ENCODE measurements at regions not wholly inside any gene's neighbourhood (a gene's known extent, or its start where the extent isn't known, plus 50 kb on each side); places are given as distances from the start of the nearest gene placed in this dataset.

DNA sequence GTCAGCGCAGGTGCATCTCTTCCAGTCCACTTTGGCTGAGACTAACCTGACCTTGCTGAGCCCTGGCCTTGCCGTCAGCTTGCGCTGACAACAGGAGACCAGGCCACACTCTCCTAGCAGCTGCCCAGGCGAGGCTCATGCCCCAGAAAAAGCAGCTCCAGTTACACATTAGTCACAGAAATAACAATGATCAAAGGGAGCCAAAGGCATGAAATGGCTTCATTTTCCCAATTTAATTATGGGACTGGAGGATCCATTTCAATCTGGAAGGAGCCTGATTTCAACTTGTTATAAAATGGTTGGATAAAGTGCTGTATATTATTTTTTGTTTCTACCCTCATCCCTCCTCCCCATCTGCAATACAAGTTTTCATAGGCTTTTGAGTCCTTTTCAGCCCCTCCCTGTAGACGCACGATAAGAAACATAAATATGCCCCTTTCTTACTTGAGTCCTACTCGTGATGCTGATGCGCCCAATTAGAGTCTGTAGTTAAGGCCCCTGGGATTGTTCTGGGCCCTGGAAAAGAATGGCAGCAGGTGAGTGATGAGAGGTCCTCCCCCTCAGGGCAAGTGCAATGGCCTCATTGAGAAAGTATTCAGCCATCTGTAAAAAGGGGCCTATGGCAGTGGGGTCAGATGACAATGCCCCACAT lies 376.0 kb downstream of the C12orf75 start:
- DNase-seq (ENCODE audit: low read depth) = peak; percentile 80

DNA sequence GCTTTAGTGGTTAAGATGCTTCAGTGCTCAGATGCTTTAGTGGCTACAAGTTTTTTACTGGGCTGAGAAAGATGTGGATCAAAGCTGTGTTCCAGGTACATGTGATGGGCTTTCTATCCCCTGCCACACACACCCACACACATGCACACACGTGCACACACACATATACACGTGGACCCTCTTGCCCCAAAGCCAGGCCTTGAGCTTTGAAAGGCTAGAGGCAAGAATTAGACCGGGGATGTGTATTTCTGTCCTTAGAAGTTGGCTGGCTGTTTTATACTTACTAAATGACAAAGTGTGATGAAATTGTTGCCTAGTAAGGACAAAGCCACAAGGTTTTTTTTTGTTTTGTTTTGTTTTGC lies 376.5 kb downstream of the C12orf75 start:
- no peak for DNase-seq (ENCODE audit: low read depth)

DNA sequence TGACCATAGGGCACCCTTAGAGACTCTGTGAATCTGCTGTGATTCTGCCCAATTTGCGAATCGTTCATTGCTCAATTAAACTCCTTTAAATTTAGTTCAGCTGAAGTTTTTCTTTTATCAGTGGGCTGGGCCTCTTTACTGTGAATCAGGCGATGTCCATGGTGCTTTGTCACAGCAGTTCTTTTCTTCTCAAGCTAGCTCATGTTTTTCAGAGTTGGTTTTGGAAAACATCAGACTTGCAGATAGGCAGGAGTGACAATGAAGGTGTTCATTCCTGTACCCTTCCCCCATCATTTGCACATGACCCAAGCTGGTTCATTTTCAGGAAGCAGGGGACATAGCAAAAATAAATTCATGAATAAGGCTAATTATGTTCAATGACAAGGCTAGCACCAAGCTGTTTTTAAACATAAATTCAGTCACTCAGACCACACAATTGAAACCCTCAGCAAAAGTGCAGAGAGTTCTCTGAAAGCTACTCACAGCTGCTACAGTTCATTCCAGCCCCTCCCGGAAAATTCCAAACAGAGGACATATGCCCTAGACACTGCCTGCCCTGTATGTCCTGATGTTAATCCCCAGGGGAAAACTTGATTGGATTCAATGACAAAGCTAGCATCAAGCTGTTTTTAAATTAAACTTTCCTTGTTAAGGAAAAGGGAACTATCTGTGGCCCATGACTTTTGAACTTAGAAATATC lies 383.3 kb downstream of the C12orf75 start:
- peak; percentile 21 for DNase-seq (ENCODE audit: low read depth)

DNA sequence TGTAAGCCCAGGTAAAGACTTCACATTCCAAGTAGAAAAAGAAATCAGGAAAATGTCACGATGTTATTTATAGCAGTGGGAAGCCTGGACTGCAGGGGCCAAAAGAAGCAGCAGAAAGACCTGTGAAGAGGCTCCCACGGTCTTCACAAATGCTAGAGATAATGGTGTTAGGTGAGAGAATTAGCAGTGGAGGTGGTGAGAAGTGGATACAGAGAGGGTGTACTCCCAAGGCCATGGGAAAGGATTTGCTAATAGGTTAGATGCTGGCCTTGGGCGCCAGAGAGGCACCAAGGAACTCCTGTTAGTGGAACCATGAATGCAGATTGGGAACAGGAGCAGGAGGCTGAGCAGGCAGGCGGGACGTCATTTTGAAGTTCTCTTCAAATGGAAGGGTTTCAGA lies 386.1 kb downstream of the C12orf75 start:
- DNase-seq (ENCODE audit: low read depth) = no peak

DNA sequence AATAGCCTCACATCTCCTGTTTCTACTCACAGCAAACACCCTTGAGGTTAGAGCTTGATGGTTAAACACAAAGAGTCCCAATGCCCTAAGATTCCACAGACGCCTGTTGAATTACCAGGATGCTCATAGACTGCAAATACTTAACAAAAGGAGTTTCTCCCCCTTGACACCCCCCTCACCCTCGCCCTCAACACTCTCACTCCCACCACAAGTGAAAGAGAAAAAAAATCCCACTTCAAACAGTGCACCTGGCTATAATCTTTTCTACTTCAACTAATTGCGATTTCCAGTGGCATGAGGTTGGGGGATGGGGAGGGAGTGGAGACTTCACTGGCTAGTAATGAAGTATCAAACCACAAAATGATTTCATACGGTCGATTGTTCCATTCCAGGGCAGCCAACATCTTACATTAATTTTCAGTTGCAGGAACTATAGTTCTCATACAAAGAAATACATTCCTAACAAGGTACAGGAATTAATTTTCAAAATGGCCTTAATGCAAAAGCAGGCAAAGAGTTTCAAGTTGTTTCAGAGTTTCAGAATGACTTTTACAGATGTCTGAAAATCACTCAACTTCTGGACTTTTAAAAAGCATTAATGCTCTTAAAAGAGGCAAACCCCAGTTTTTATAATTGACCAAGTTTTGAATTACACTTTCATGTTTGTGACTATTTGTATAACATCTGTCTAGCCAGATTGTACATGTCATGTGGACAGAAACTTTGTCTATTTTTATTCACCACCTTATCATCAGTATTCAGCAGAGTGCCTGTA lies 390.7 kb downstream of the C12orf75 start:
- DNase-seq (ENCODE audit: low read depth) = peak; percentile 32

DNA sequence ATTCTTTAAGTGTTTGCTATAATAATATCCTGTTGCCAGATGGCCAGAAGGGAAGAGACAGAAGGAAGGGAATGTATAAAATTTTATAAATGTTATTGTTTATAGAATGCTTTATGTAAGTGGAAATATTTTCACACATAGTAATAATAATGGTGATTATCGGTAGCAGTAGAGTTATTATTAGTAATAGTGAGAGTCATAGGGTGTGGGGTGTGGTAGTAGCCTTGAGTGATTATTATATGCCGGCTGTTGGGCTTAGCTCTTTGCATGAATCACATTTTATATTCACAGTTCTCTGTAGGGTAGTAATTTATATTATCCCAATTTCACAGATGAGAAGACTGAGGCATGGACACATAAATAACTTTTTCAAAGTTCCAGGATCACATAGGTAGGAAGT lies 391.4 kb downstream of the C12orf75 start:
- DNase-seq (ENCODE audit: low read depth) = no peak

DNA sequence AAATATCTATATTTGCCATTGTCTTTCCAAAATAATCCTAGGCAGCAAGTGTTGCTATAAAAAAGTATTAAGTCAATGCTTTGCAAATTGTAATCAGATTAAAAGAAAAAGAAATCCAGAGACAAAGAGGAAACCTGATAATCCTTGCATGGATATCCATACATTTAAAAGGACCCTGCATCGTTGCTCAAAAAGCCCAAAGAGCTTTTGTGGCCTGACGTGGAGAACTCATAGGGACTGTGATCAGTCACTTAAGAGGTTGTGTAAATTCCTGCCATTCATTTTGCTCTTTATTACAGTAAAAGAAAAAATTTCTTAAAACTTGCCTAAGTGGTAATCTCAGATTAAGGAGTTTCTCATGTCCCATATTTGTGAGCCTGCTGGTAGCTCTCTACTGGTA lies 392.6 kb downstream of the C12orf75 start:
- DNase-seq (ENCODE audit: low read depth) = no peak

DNA sequence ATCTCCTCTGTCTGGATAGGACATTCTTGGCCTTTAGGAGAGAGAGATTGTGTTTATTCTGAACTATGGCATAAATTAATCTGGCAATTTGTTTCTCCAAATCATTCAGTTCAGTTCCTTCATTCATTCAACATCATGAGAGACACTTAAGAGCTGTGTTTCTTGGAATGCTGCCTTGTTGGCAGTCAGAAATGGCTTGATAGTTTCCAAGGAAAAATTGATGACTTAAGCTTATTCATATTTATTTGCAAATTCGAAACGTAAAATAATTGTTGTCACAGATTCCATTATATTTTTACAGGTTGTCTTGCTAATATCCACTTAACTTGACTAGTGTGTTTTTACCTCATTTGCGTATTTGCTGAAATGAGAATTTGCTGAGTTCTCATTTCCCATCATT lies 393.0 kb downstream of the C12orf75 start:
- DNase-seq (ENCODE audit: low read depth) = no peak

DNA sequence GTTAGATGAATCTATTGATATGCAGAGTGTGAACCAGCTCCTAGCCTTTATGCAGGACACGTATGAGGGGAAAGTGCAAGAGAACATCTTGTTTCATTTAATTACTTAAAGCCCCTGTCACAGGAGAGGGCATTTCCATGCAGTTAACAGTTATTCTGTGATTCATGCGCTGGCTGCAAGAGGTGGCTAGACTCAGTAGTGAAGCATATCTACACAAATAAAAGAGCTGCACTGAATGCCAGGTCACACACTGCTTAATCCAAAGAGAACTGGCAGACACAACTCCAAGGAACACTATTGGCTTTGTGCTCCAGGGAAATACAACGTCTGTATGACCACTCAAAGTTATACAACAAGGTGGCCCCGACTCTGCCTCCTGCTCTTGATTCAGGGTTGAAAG lies 394.1 kb downstream of the C12orf75 start:
- DNase-seq (ENCODE audit: low read depth) = no peak

DNA sequence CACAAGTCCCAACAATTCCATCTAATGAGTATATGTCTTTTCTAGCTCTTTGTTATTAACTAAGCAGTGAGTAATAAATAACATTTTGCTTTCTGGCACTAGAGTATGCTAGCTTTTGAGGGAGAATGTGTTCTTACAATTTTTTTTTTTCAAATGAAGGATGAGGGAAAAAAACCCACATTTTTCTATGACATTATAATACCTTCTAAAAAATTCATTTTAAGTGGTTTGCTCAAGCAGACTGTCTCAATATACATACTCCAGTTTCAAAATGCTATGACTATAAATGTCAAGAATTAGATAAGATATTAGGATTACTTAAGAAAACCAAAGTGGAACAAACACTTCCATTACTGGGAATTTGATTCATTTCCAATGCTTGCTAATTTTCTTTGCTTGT lies 394.6 kb downstream of the C12orf75 start:
- DNase-seq (ENCODE audit: low read depth) = peak; percentile 30

DNA sequence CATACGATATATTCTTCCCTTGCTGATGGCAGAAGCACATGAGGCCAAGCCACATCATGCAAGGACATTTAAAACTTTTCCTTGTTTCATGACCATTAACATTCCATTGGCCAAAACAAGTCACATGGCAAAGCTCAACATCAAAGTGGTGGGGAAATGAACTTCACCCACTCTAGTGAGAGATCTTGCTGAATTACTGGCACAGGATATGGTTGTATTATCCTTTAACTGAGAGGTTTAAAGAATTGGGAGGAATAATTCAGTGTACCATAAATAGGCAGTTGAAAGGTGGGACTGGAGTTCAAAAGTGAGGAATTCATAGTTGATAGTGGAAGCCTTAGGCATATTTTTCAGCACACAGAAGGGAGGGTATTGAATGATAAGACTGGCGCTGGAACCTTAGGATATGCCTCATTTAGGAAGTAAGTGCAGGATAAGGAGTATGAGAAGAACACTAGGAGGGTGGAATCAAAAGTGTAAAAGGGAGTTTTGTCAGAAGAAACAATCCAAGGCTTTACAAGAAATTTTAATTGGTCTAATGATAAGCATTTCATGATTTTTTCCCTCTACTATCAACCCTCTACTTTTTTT lies 398.8 kb downstream of the C12orf75 start:
- DNase-seq (ENCODE audit: low read depth) = no peak

DNA sequence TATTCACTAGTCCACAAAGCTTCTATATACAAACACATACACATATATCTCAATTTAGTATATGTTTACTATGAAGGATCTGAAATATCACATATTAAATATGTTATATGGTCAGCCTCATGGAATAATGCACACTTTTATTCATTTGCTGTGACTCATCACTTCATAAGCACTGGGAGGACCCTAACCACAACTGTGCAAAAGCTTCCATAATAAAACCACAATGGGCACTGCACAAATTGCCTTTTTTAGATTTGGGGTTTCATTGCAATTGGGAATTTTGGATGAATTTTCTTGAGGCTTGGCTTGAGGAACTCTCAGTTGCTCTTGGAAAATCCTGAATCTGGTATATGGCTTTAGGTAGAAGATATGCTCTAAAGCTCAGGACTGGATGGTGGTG lies 399.4 kb downstream of the C12orf75 start:
- no peak for DNase-seq (ENCODE audit: low read depth)

DNA sequence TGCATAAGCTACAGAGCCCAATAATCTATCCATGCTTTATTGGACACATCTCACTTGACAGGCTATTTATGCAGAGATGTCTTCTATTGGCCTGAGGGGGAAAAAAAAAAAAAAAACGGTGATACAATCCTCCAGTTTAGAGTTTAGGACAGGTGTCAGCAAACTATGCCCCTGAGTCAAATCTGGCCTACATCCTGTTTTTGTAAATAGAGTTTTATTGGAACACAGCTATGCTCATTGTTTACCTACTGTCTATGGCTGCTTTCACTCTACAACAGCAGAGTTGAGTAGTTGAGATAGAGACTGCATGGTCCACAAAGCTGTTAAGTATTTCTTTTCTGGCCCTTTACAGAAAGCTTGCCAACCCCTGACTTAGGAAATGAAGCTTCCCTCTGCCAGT lies 403.1 kb downstream of the C12orf75 start:
- DNase-seq (ENCODE audit: low read depth) = no peak

DNA sequence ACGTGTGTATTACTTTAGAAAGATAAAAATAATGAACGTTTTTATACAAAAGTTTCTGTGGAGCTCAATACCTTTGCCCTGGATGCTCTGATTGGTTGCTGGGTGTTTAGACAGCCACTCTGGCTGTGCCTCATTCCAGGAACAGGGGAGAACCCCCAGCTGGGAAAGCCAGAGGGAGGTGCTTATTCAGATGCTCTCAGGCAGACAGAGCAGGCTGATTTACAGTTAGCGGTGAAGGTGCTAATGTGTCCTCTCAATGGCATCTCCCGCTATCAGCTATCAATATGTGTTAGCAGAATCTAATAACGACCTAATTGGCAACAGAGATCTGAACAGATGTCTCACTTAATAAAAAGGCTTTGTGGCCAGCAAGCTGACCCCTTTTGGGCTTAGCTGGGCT lies 402.3 kb downstream of the NUAK1 start:
- DNase-seq (ENCODE audit: low read depth) = no peak

DNA sequence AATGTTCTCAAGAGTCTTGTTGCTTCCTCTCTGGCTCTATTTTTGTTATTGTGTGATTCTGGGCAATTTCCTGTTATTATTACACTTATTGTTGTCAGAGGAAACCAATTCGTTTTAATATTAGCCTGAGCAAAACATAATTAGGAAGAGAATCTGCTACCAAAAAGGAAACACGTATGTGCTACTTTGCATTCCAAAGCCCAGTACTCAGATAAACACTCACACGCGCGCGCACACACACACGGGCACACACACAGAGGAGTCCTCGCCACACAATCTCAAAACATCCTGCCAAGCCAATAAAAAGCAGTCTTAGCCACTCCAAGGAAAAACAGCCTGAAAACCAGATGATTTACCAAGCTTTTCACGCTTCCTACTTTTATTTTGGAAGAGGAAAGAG lies 400.7 kb downstream of the NUAK1 start:
- peak; percentile 85 for DNase-seq (ENCODE audit: low read depth)

DNA sequence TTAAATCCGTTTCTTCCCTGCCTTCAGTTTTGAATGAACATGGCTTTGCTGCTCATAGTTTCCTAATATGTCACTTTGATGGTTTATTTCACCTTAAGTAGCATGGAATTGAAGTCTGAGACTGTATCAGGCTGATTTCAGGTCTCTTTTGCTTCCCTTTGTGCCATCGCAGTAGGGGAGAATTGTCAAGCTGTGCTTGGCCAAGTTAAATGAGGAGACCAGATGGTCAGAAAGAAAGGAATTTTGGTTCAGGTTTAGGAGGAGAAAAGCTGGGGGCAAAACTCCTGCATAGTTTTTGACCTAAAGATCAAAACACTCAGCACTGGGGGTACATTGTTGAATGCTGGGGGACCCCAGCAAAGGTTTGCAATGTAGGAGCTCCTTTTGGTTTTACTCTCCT lies 398.4 kb downstream of the NUAK1 start:
- DNase-seq (ENCODE audit: low read depth) = no peak

DNA sequence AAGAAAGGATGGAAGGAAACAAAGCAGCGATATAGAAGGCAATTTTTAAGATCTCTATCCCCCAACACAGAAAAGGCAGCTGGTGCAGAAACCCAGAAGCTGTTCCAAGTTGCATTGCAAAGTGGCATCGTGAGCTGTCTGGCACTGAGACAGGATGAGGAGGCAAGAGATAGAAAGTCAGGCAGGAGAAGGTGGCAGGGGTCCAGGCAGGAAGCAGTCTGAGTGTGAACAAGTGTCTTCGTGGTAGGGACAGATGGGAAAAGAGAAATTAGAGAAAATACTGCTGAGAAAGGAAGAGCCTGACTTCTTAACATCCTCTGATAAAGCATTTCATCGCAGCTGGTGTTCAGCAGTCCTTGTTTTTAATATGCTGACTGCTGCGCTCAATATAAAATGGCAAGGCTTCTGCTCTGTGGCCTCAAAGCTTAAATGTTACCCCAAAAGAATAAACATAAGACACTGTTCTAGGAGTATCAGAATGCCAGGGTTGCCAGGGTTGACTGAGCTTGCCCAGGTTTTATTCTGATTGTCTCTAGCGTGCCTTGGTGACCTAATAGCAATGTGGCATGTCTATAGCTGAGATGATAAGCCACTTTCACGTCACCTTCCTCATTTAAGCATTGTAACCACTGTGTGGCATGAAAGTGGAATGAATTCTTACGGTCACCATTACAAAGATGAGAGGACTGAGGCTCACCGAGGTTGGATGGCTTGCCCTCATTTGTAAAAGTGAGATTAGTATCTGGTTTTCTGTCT lies 397.6 kb downstream of the NUAK1 start:
- peak; percentile 80 for DNase-seq (ENCODE audit: low read depth)

DNA sequence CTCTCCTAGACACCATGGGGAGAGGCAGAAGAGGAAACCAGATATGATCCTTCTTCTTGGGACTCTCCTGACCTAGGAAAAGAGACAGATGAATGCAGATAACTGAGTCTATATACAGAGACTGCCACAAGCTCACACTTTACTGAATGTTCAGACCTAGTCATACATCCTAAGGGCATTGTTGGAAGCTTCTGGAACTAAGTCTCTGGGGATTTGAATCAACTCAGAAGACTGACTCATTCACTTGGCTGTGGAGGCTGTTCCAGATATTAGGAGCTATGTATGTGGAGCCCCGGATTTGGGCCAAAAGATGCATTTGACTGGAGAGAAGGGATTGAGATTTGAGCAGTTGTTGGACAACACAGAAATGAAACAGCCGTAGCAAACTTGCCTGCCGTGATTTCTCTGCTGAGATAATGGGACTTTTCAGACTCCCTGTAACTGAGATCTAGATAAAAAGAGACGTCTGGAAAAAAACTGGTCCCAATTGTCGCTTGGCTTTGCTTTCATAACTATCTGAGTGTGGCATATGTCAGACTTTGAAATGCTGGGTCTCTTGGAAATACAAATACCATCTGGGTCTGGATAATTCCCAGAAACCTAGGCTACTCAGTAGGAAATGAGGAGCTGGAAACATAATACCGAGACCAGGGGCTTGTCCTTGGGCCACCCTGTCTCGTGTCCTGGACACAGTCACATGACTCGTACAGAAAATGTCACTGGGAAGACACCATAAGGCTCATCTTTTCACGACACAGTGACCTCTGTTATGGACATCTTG lies 396.8 kb downstream of the NUAK1 start:
- DNase-seq (ENCODE audit: low read depth) = peak; percentile 97

DNA sequence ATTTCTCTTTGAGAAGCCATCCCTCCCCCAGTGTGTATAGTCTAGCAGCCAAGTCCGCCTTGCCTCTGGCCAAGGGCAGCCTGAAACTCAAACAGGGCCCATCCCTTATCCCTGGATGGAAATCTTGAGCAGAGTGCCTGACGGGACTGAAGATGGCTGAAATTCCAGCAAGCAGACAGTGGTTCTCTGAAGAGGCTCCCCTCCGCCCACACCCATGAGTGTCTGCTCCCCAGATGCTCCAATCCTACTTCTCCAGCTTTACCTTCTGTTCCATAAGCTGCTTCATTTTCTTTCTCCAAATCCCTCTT lies 396.2 kb downstream of the NUAK1 start:
- no peak for DNase-seq (ENCODE audit: low read depth)

DNA sequence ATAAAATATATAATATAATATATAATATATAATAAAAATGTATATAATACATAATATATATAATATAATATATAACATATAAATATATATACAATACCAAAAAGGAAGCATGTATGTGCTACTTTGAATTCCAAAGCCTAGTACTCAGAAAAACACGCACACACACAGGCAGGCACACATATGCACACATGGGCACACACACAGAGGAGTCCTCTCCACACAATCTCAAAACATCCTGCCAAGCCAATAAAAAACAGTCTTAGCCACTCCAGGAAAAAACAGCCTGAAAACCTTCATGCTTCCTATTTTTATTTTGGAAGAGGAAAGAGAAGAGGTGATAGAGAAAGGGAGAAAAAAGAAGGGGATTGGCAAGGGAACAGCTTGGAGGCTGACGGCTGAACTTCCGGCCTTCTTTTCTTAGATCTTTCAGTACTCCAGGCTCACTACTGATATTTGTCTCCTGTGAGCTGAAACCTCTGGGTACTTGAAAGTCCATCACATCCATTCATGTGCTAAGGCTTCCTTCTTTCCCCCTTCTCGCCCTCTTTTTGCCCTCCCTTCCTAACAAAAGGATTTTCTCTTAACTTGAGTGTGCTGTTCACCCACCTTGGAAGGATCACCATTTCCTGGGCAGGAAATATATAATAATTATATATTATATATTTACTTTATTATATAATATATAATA lies 394.2 kb downstream of the NUAK1 start:
- DNase-seq (ENCODE audit: low read depth) = no peak

DNA sequence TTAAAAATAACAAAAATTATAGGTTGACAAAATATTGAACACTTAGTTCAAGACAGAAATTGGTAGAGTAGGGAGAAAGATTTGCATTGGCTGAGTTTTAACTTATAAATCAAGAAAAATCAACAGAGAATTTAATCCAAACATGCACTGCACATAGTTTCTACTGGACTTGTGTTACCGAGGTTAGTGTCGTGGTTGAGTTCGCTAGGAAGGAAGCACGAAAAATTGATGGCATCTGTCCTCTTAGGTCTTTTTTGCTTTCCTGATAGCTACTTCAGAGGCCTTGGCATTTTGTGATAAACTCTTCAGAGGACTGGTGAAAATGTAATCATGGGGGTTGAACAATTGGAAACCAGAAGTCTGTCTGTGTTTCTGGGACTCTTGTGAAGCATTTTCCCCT lies 392.9 kb downstream of the NUAK1 start:
- DNase-seq (ENCODE audit: low read depth) = no peak
